CD4-positive, alpha-beta T cell treated with Interleukin-17A for 4 hours (primary cell): ENCODE measurements at regions not wholly inside any gene's neighbourhood (a gene's known extent, or its start where the extent isn't known, plus 50 kb on each side); places are given as distances from the start of the nearest gene placed in this dataset.

Source experiments
- DNase-seq: peaks from one replicate; pipeline ENCODE4 v3.0.0-alpha.2; 2020; ENCODE audit warnings: mixed read lengths

- no peak for DNase-seq
Measured at GRCh38 chr14:47744155-47744554, 68.8 kb upstream of the MDGA2 start.

GRCh38 chr14:47739541-47739940 lies 64.1 kb upstream of the MDGA2 start:
- no peak for DNase-seq

- no peak for DNase-seq
Measured at GRCh38 chr14:47730296-47730695, 54.9 kb upstream of the MDGA2 start.
